Omental fat pad (tissue), 3 donors: ENCODE measurements at regions not wholly inside any gene's neighbourhood (a gene's known extent, or its start where the extent isn't known, plus 50 kb on each side); places are given as distances from the start of the nearest gene placed in this dataset.

Experiments
- ATAC-seq: fragments of 150-250 bp; one replicate; pipeline ENCODE4 v1.9.1; 2016; ENCODE audit warnings: mild to moderate bottlenecking, moderate library complexity; ENCODE audit not compliant: low FRiP score
- DNase-seq: peaks from one replicate; pipeline ENCODE4 v3.0.0-alpha.2; 2019; ENCODE audit warnings: low spot score
- CTCF ChIP-seq, 3 donors: fragments of 450-650 bp; IDR thresholded peaks; one replicate each; pipeline ENCODE4 v1.5.1; 2016 to 2017; ENCODE audit warnings: antibody characterized with exemption in 3 of 3, mild to moderate bottlenecking in 3 of 3, moderate library complexity in 2 of 3

GRCh38 chrX:150143721-150144440 is 205.6 kb upstream of the EOLA2 start:
- DNase-seq: no peak
- ATAC-seq: no peak
- no peak for TF ChIP-seq CTCF (IDR thresholded peaks at IDR 0.05)

GRCh38 chrX:150146271-150146896 is 208.1 kb upstream of the EOLA2 start:
- no peak for DNase-seq
- ATAC-seq: no peak
- TF ChIP-seq CTCF (IDR thresholded peaks at IDR 0.05): no peak

GRCh38 chrX:150148749-150149672 is 210.7 kb upstream of the EOLA2 start:
- DNase-seq (no peak), ATAC-seq (no peak)
- TF ChIP-seq CTCF (IDR thresholded peaks at IDR 0.05): no peak

- ATAC-seq (no peak), DNase-seq (no peak)
- no peak for TF ChIP-seq CTCF (IDR thresholded peaks at IDR 0.05)
Measured at GRCh38 chrX:150150076-150150779, 211.9 kb upstream of the EOLA2 start.

- no peak for DNase-seq
- ATAC-seq: no peak
- no peak for TF ChIP-seq CTCF (IDR thresholded peaks at IDR 0.05)
Measured at GRCh38 chrX:150150780-150151125, 212.4 kb upstream of the MAMLD1 start.

GRCh38 chrX:150152036-150152435 is 211.1 kb upstream of the MAMLD1 start:
- ATAC-seq: no peak
- TF ChIP-seq CTCF (IDR thresholded peaks at IDR 0.05): no peak
- no peak for DNase-seq
